ENCODE measurements at regions not wholly inside any gene's neighbourhood (a gene's known extent, or its start where the extent isn't known, plus 50 kb on each side); places are given as distances from the start of the nearest gene placed in this dataset.

DNA sequence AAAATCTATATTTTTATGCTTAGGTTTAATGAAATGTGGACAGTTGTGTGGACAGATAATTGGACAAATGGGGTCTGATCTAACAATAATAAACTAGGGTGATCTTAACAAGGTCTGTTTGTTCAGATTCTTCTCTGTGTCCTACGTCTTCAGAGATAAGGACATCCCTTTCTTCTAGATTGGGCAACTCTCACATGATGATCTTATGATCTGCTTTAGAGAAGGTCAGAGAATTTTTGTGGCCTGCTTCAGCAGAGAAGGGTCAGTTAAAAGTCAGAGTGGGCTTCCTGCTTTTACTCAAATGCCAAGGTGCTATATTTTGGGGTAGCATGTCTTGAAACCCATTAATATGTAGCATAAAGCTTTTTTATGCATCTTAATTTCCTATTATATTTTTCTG is 63.8 kb upstream of the RGMB start:
- H3K4me2 ChIP-seq (ENCODE audit: insufficient read depth, low read length): no peak overlapping the region
- TF ChIP-seq, protein P1, sequence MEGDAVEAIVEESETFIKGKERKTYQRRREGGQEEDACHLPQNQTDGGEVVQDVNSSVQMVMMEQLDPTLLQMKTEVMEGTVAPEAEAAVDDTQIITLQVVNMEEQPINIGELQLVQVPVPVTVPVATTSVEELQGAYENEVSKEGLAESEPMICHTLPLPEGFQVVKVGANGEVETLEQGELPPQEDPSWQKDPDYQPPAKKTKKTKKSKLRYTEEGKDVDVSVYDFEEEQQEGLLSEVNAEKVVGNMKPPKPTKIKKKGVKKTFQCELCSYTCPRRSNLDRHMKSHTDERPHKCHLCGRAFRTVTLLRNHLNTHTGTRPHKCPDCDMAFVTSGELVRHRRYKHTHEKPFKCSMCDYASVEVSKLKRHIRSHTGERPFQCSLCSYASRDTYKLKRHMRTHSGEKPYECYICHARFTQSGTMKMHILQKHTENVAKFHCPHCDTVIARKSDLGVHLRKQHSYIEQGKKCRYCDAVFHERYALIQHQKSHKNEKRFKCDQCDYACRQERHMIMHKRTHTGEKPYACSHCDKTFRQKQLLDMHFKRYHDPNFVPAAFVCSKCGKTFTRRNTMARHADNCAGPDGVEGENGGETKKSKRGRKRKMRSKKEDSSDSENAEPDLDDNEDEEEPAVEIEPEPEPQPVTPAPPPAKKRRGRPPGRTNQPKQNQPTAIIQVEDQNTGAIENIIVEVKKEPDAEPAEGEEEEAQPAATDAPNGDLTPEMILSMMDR (IDR thresholded peaks at IDR 0.05; ENCODE audit: extremely low read depth, low read depth, low read length): no peak
- H2AFZ ChIP-seq (ENCODE audit: low read length): peak overlapping the region; percentile 34
- H3K4me1 ChIP-seq (ENCODE audit: insufficient read depth, low read length): peaks cover 7% of the 10 kb centered on the region
- no peaks in the 10 kb centered on the region for H3K27me3 ChIP-seq (ENCODE audit: insufficient read depth, low read length)
- H3K9me3 ChIP-seq (ENCODE audit: low read depth, low read length): peaks cover 8% of the 10 kb centered on the region
- no peaks in the 10 kb centered on the region for H3K36me3 ChIP-seq (ENCODE audit: insufficient read depth, low read length)
- no peak overlapping the region for H3K27ac ChIP-seq (ENCODE audit: low read depth, low read length)
- no peaks in the 10 kb centered on the region for H4K20me1 ChIP-seq (ENCODE audit: insufficient read depth, low read length)
- DNase-seq (ENCODE audit: insufficient read length, low spot score, missing footprints): no peak
- H3K4me3 ChIP-seq (ENCODE audit: insufficient read depth, low read length): no peak overlapping the region
- no peaks in the 10 kb centered on the region for H3K79me2 ChIP-seq (ENCODE audit: insufficient read depth, low read length)

DNA sequence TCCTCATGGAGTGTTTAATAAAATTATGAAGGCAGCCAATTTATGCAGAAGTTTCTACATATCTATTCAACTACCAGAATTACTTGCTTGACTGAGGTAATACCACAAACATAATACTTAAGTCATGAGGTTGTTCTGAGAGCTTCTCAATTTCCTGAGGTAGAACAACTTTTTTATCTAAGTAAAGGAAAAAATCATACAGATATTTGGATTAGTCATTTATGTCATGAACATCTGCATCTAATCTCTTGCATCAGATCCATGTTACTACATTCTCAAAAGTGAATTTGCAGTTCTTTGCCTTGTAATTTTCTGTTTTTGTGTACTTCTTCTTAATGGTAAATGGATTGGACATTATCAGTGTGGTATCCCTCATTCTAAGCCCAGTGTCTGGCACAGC is 60.4 kb upstream of the RGMB start:
- Histone ChIP-seq H3K4me3 (ENCODE audit: insufficient read depth, low read length) (no peak overlapping the region), H3K4me2 (ENCODE audit: insufficient read depth, low read length) (no peak overlapping the region), H3K27ac (ENCODE audit: low read depth, low read length) (peak overlapping the region; percentile 6), H3K27me3 (ENCODE audit: insufficient read depth, low read length) (no peaks in the 10 kb centered on the region), H3K36me3 (ENCODE audit: insufficient read depth, low read length) (no peaks in the 10 kb centered on the region), H3K9me3 (ENCODE audit: low read depth, low read length) (no peaks in the 10 kb centered on the region), H3K4me1 (ENCODE audit: insufficient read depth, low read length) (peaks cover 3% of the 10 kb centered on the region), H3K79me2 (ENCODE audit: insufficient read depth, low read length) (no peaks in the 10 kb centered on the region), H4K20me1 (ENCODE audit: insufficient read depth, low read length) (no peaks in the 10 kb centered on the region), H2AFZ (ENCODE audit: low read length) (no peak overlapping the region)
- DNase-seq (ENCODE audit: insufficient read length, low spot score, missing footprints): no peak
- TF ChIP-seq, protein P1 (IDR thresholded peaks at IDR 0.05; ENCODE audit: extremely low read depth, low read depth, low read length): no peak

DNA sequence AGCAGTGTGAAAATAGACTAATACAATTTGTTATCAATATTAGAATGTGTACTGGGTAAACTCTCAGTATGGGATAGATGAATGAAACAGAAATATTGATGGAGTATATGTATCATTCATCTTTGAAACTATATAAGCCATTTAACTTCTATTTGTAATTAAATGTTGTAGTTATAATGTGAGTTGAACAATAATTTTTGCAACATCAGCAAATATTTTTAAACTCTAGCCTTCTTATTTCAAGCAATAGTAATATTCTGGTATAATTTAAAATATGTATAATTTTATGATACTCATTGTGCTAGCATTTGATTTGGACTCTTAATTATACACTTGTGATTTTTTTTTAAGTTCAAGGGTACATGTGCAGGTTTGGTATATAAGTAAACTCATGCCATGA is 59.6 kb upstream of the RGMB start:
- no peaks in the 10 kb centered on the region for H3K36me3 ChIP-seq (ENCODE audit: insufficient read depth, low read length)
- H4K20me1 ChIP-seq (ENCODE audit: insufficient read depth, low read length): no peaks in the 10 kb centered on the region
- no peaks in the 10 kb centered on the region for H3K9me3 ChIP-seq (ENCODE audit: low read depth, low read length)
- TF ChIP-seq, protein P1 (IDR thresholded peaks at IDR 0.05; ENCODE audit: extremely low read depth, low read depth, low read length): no peak
- H2AFZ ChIP-seq (ENCODE audit: low read length): no peak overlapping the region
- no peak overlapping the region for H3K27ac ChIP-seq (ENCODE audit: low read depth, low read length)
- H3K4me1 ChIP-seq (ENCODE audit: insufficient read depth, low read length): peaks cover 3% of the 10 kb centered on the region
- no peaks in the 10 kb centered on the region for H3K27me3 ChIP-seq (ENCODE audit: insufficient read depth, low read length)
- no peak for DNase-seq (ENCODE audit: insufficient read length, low spot score, missing footprints)
- H3K79me2 ChIP-seq (ENCODE audit: insufficient read depth, low read length): no peaks in the 10 kb centered on the region
- no peak overlapping the region for H3K4me2 ChIP-seq (ENCODE audit: insufficient read depth, low read length)
- no peak overlapping the region for H3K4me3 ChIP-seq (ENCODE audit: insufficient read depth, low read length)

DNA sequence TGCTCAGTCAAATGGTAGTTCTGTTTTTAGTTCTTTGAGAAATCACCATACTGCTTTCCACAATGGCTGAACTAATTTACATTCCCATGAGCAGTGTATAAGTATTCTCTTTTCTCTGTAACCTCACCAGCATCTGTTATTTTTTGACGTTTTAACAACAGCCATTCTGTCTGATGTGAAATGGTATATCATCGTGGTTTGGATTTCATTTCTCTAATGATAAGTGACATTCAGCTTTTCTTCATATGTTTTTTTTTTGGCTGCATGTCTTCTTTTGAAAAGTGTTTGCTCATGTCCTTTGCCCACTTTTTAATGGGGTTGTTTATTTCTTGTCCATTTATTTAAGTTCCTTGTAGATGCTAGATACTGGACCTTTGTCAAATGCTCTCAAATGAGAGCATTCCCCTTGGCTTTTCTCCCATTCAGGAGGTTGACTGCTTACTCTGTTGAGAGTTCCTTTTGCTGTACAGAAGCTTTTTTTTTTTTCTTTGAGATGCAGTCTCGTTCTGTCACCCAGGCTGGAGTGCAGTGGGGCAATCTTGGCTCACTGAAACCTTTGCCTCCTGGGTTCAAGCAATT is 58.7 kb upstream of the RGMB start:
- H3K27me3 ChIP-seq (ENCODE audit: insufficient read depth, low read length): no peaks in the 10 kb centered on the region
- no peak for DNase-seq (ENCODE audit: insufficient read length, low spot score, missing footprints)
- TF ChIP-seq, protein P1 (IDR thresholded peaks at IDR 0.05; ENCODE audit: extremely low read depth, low read depth, low read length): no peak
- no peak overlapping the region for H3K4me3 ChIP-seq (ENCODE audit: insufficient read depth, low read length)
- no peaks in the 10 kb centered on the region for H4K20me1 ChIP-seq (ENCODE audit: insufficient read depth, low read length)
- no peak overlapping the region for H2AFZ ChIP-seq (ENCODE audit: low read length)
- H3K27ac ChIP-seq (ENCODE audit: low read depth, low read length): no peak overlapping the region
- no peaks in the 10 kb centered on the region for H3K9me3 ChIP-seq (ENCODE audit: low read depth, low read length)
- H3K4me2 ChIP-seq (ENCODE audit: insufficient read depth, low read length): no peak overlapping the region
- peaks cover 3% of the 10 kb centered on the region for H3K4me1 ChIP-seq (ENCODE audit: insufficient read depth, low read length)
- no peaks in the 10 kb centered on the region for H3K79me2 ChIP-seq (ENCODE audit: insufficient read depth, low read length)
- H3K36me3 ChIP-seq (ENCODE audit: insufficient read depth, low read length): no peaks in the 10 kb centered on the region

All from osteoblast (primary cell).